Epithelial cell of proximal tubule (primary cell): ENCODE measurements at regions not wholly inside any gene's neighbourhood (a gene's known extent, or its start where the extent isn't known, plus 50 kb on each side); places are given as distances from the start of the nearest gene placed in this dataset.

Experiments used
- DNase-seq: peaks from one replicate; pipeline ENCODE4 v3.0.0-alpha.2; 2011; ENCODE audit warnings: low read depth
- H3K4me3 ChIP-seq: 2 replicates; pipeline ENCODE4 v1.5.1; 2011; ENCODE audit warnings: low read depth, mild to moderate bottlenecking, low read length
- CTCF ChIP-seq: conservative IDR thresholded peaks from 2 replicates; pipeline ENCODE4 v1.5.1; 2012; ENCODE audit warnings: low read depth, mild to moderate bottlenecking, low read length

DNA sequence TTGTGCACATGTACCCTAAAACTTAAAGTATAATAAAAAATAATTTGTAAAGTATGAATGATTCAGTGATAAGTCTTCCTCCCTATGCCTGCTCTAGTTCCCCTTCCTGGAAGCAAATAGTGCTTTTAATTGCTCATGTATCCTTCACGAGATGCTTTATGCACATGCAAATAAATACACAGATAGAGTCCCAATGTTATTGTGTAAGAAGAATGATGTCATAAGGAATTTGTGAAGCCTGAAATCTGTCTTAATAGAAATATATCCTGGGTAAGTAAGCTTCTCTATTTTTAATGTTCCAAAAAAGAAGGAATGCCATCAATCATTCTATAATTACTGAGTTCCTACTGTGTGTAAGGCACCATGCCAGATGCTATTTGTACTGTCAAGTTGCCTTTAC lies 157.5 kb upstream of the SLC4A4 start:
- DNase-seq = no peak
- H3K4me3 ChIP-seq = no peak overlapping the region
- TF ChIP-seq CTCF = no peak

GRCh38 chr4:71184195-71184781 lies 154.5 kb upstream of the SLC4A4 start:
- no peak for DNase-seq
- TF ChIP-seq CTCF = peak; percentile 79
- no peak overlapping the region for H3K4me3 ChIP-seq

DNA sequence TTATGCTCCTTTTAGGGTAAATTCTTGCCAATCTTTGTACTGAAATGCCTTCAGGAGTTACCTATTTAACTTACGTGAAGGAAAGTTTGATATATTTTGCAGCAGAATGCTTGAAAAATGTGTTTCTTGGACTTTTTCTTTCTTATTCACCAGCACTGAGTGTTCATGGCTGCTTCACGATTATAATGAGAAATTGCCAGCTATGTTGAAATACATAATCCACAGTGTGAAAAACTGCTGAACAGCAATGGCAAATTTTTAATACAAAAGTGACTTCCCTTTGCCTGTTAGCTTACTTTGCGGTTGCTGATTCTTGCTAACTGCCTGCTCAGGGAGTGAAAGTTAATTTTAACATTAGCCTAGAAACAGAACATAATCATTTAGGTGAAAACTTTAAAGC lies 153.8 kb upstream of the SLC4A4 start:
- no peak for TF ChIP-seq CTCF
- H3K4me3 ChIP-seq = no peak overlapping the region

GRCh38 chr4:71186257-71186565 lies 152.6 kb upstream of the SLC4A4 start:
- DNase-seq = no peak
- no peak for TF ChIP-seq CTCF

More for the DNA sequence above, 153.8 kb upstream of the SLC4A4 start:
- no peak for DNase-seq

GRCh38 chr4:71186566-71187403 lies 152.0 kb upstream of the SLC4A4 start:
- no peak for TF ChIP-seq CTCF
- DNase-seq = no peak
- H3K4me3 ChIP-seq = peak overlapping the region; percentile 76

More at GRCh38 chr4:71186257-71186565, 152.6 kb upstream of the SLC4A4 start:
- peak overlapping the region; percentile 76 for H3K4me3 ChIP-seq

DNA sequence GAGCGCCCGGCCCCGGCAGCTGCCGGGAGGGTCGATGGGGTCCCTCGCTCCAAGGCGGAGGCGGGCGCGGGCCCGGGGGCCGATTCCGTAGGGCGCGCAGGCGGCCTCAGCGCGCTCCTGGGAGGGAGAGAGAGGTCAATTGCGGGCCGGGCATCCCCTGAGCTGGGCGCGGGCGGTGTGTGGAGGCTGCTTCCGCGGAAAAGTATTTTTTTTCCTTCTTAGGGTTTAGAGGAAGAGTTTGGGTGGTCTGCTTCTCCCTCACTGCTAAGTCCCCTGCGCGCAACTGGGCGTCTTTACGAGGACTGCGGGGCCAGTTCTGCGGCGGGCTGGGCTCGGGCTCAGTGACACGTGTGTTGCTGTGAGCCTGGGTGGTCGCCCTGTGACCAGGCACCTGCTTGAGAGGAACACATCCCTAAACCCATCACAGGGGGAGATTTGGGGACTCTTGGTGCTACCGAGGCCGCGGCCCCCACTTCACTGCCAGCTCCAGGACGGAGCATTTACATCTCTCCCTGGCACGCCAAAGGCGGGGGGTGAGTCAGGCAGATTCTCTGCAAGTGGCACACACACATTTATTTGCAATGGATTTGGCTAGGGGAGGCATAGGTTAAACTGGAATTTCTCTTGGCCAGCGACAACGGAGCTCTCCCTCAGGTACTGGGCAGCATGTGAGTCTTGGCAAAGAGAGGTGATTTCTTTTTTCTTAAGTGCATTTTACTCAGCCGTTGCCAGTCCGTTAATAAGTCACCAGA lies 151.2 kb upstream of the SLC4A4 start:
- peak; percentile 88 for DNase-seq
- peak overlapping the region; percentile 76 for H3K4me3 ChIP-seq
- no peak for TF ChIP-seq CTCF
